ENCODE measurements at regions not wholly inside any gene's neighbourhood (a gene's known extent, or its start where the extent isn't known, plus 50 kb on each side); places are given as distances from the start of the nearest gene placed in this dataset.

- TF ChIP-seq CTCF (IDR thresholded peaks at IDR 0.05; ENCODE audit: insufficient read depth, low read length, poor library complexity, severe bottlenecking) = no peak
- Histone ChIP-seq H3K27me3 (ENCODE audit: control insufficient read depth, insufficient read depth, low read length) (no peaks in the 10 kb centered on the region), H3K4me3 (ENCODE audit: low read depth, low read length) (no peak overlapping the region), H3K36me3 (ENCODE audit: control insufficient read depth, insufficient read depth, low read length) (no peaks in the 10 kb centered on the region)
- no peak for DNase-seq (ENCODE audit: low read depth)
Observed at GRCh38 chr5:67620424-67621397, 424.1 kb upstream of the CD180 start.

GRCh38 chr5:67619636-67620035 is 423.0 kb upstream of the CD180 start:
- TF ChIP-seq CTCF (IDR thresholded peaks at IDR 0.05; ENCODE audit: insufficient read depth, low read length, poor library complexity, severe bottlenecking) = no peak
- Histone ChIP-seq H3K4me3 (ENCODE audit: low read depth, low read length) (no peak overlapping the region), H3K27me3 (ENCODE audit: control insufficient read depth, insufficient read depth, low read length) (no peaks in the 10 kb centered on the region), H3K36me3 (ENCODE audit: control insufficient read depth, insufficient read depth, low read length) (no peaks in the 10 kb centered on the region)
- DNase-seq (ENCODE audit: low read depth) = no peak

- Histone ChIP-seq H3K36me3 (ENCODE audit: control insufficient read depth, insufficient read depth, low read length) (no peaks in the 10 kb centered on the region), H3K27me3 (ENCODE audit: control insufficient read depth, insufficient read depth, low read length) (no peaks in the 10 kb centered on the region), H3K4me3 (ENCODE audit: low read depth, low read length) (no peak overlapping the region)
- TF ChIP-seq CTCF (IDR thresholded peaks at IDR 0.05; ENCODE audit: insufficient read depth, low read length, poor library complexity, severe bottlenecking) = no peak
- no peak for DNase-seq (ENCODE audit: low read depth)
Observed at GRCh38 chr5:67619235-67619634, 422.6 kb upstream of the CD180 start.

GRCh38 chr5:67617051-67617450 is 420.5 kb upstream of the CD180 start:
- DNase-seq (ENCODE audit: low read depth) = no peak
- no peak for TF ChIP-seq CTCF (IDR thresholded peaks at IDR 0.05; ENCODE audit: insufficient read depth, low read length, poor library complexity, severe bottlenecking)
- Histone ChIP-seq H3K36me3 (ENCODE audit: control insufficient read depth, insufficient read depth, low read length) (no peaks in the 10 kb centered on the region), H3K4me3 (ENCODE audit: low read depth, low read length) (no peak overlapping the region), H3K27me3 (ENCODE audit: control insufficient read depth, insufficient read depth, low read length) (no peaks in the 10 kb centered on the region)

- no peak for TF ChIP-seq CTCF (IDR thresholded peaks at IDR 0.05; ENCODE audit: insufficient read depth, low read length, poor library complexity, severe bottlenecking)
- Histone ChIP-seq H3K27me3 (ENCODE audit: control insufficient read depth, insufficient read depth, low read length) (no peaks in the 10 kb centered on the region), H3K36me3 (ENCODE audit: control insufficient read depth, insufficient read depth, low read length) (no peaks in the 10 kb centered on the region), H3K4me3 (ENCODE audit: low read depth, low read length) (no peak overlapping the region)
- DNase-seq (ENCODE audit: low read depth) = no peak
Observed at GRCh38 chr5:67612961-67613360, 416.4 kb upstream of the CD180 start.

Data from kidney epithelial cell (primary cell).